ENCODE measurements at regions not wholly inside any gene's neighbourhood (a gene's known extent, or its start where the extent isn't known, plus 50 kb on each side); places are given as distances from the start of the nearest gene placed in this dataset.

DNA sequence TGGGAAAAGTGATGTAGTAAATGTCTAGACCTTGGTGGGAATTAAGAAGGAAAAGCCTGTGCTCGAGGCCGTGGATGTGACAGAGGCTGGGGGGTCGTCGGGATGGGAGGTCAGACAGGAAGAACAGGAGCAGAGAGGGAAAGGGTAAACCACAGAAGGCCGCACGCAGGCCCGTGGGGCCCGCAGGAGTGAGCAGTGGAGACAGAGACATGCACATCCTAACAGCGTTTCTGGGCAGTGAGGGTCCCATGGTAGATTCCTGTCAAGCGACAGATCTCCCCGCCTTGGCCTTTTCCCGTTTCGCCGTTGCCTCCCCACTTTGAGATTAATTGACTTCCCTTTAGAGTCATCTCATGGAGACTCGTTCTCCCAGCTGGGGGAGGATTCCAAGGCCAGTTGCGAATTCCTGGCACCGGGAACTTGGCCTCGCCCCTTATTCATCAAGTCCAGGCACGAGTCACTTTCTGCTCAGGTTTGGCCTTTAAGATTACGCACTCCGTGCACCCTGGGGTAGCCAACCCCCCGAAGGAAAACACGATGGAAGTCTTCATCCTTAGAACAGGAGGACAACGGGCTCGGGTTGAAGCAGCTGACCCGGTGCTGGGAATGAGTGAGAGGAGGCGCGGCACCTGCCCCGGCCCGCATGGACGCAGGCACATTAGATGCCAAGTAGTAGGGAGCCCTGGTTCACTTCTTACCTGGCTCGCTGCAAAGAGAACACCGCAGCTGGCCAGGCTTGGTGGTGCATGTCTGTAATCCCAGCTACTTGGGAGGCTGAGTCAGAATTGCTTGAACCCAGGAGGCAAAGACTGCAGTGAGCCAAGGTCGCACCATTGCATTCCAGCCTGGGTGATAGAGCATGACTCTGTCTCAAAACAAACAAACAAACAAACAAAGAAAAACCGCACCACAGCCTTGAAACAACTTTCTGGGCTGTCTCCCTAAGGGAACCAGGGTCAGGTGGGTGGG lies 315.2 kb upstream of the SHH start:
- DNase-seq (no peak), ATAC-seq (no peak)

DNA sequence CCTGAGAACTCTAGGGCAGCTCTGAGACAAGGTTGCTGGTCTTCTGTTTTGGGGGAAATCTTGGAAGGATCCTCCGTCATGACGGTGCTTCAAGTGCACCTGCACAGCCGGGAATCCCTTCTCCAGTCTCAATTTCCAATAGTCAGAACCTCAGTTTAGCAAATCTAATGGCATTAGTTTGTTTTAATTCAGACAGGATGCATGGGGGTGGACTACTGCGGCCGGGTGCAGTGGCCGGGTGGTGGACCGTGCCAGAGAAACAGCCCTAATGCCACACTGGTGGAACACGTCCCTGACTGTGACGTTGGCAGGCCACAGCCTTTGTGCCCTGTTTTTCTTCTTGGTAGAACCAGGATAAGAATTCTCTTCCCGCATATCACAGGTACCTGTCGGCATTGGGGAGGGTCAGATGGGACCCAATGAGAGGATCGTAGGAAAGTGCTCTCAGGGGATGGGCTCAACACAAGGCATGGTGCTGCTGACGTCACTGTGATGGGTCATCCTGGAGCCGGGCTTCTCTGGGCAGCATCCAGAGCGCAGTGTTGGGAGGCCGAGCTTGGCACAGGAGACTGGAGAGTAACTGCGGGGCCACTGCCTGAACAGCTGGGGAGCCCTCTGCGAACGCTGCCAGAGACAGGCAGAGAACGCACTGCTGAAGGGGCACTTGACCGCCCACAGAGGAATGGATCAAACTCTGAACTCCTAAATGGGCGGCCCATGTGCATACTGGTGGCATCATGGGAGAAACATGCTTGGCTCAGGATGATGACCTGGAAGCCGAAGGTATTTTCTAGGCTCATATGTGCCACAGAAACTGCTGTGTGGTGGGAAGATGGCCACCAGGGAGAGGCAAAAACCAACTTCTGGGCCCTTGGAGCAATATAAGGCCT lies 313.8 kb upstream of the SHH start:
- no peak for DNase-seq
- no peak for ATAC-seq

DNA sequence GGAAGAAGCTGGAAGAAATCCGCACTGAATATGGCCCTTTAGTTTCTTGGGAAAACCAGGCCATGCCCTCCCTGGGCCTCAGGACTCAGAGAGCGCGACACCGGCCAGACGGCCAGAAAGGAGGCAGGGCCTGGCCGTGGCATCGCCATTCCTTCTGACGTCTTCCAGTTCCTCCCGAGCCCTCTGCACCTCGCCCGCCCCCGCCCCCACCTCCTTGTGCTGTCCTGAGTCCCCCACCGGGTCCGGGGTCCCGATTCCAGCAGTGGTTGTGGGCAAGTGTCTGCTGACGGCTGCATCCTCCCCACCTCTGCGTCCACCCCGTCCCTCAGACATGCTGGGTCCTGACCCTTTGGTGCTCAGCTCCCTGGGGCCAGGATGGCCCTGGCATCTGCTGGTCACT lies 312.1 kb upstream of the SHH start:
- ATAC-seq (no peak), DNase-seq (no peak)

DNA sequence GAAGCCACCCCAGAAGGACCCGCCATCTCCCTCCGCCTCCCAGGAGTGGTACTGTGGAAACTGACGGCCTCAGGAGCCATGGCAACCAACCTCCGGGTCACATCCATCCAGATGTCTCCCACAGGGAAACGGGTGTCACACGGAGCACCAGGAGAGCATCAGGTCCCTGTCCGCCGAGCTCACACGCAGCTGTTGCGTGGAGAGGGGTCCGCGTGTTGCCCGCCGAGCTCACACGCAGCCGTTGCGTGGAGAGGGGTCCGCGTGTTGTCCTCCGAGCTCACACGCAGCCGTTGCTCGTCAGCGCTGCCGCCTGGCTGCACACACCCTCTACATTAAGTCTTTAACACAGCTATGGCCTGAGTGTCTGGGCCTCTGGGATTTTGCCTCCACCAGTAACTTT lies 311.1 kb upstream of the SHH start:
- no peak for DNase-seq
- ATAC-seq = no peak

DNA sequence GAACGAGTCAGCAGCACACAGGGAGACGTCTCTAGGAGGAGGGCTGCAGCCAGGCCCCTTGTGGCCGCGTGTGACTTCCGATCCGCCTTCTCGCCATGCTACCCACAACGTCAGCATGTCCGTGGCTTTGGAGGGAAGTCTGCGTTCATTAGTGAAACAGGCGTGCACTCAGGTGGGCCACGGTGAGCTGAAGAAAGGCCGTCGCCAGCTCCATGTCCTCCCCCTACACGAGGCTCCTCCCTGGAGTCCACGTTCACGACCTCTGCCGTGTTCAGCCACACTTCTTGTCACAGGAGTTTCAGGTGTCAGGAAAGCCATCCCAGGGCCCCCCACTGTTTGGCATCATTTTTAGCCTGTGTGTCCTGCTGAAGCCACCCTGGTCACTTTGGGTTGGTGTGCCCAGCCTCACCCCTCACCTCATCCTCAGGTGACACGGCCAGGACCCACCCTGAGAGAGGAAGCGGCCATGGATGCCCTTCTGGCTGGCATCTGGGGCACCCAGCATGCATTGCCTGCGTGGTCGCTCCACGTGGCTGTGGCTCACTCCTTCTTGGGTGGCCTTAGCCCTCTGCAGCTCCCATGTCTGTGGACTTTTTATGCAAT lies 310.6 kb upstream of the SHH start:
- no peak for ATAC-seq
- no peak for DNase-seq

DNA sequence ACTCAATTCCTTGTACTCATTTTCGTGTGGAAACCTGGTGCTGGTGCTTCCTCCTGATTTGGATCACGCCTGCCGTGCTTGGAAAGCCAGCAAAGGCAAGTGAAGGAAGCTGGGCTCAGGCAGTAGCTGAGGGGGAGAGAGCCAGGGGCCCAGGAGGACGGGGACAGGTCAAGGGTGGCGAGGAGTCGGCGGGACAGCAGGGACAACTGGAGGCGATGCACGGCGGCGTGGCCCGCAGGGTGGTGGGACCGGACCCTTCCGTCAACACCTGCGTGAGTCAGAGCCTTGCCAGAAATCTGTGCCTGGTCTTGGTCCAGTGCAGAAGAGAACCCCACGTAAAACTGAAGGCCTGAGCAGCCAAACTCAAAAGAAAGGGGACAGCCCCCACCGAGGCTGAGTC lies 309.7 kb upstream of the SHH start:
- ATAC-seq = no peak
- no peak for DNase-seq

DNA sequence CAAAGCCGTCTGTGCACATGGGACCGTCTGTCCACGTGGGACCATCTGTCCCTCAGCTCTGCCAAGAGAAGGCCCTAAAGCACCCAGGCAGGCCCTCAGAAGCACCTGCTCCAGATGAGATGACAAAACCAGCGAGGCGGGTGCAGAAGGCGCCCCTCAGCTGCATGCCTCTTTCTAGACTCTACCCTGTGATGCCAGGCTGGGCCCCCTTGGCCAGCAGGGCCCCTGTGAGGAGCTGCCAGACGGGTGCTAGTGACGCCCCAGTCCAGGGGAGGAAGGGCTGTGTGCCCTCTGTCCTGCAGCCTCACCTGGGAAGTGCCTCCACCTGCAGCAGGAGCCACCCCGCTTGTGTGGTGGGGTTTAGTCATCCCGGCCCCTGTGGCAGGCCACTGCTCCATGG lies 309.2 kb upstream of the SHH start:
- DNase-seq (no peak), ATAC-seq (no peak)

DNA sequence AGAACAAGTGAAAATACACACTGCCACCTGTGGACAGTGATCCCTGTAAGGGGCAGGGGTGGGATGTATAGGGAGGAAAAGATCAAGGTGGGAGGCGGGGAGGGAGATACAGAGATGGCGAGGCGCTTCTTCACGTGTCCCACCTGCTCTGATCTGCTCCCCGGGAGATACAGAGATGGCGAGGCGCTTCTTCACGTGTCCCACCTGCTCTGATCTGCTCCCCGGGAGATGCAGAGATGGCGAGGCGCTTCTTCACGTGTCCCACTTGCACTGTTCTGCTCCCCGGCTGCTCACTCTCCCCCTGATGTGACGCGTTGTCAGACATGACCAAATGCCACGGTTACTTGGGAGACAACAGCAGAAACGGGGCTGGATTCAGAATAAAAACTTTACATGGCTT lies 308.3 kb upstream of the SHH start:
- no peak for DNase-seq
- ATAC-seq = no peak

DNA sequence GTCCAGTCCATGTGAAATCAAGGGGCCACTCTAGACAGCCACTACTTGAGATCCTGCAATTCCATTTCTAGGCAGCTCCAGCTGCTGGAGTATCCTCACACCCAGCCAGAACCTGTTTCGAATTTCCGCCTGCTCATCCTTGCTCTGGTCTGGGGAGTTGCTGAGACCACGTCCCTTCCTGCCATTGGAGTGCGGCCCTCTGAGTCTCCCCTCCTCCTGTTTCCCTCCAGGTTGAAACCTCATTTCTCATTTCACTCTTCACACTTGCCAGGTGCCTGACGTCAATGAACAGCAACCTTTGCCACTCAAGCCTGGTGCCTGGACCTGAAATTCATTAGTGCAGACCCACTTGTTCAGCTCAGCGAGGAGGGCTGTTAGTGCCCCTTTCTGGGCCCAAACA lies 307.5 kb upstream of the SHH start:
- no peak for ATAC-seq

DNA sequence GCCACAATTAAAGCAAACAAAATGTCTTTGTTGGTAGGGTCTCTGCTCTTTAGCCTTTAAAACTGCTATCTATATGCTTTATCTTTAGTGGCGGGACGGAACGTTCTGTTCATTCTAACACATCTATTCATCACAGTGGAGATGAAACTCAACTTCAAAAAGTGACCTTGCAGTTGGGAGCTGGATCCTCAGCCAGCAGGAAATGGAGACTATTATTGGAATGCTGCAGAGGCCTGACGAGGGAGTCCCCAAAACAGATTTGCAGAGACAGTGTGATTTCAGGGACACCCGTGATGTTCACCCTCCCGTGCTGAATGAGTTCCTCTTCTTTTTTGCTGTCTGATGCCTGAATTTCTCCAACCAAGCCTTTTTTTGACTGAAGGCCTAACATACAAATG lies 306.0 kb upstream of the SHH start:
- no peak for ATAC-seq
- no peak for DNase-seq

More for the DNA sequence above, 307.5 kb upstream of the SHH start:
- DNase-seq = no peak

DNA sequence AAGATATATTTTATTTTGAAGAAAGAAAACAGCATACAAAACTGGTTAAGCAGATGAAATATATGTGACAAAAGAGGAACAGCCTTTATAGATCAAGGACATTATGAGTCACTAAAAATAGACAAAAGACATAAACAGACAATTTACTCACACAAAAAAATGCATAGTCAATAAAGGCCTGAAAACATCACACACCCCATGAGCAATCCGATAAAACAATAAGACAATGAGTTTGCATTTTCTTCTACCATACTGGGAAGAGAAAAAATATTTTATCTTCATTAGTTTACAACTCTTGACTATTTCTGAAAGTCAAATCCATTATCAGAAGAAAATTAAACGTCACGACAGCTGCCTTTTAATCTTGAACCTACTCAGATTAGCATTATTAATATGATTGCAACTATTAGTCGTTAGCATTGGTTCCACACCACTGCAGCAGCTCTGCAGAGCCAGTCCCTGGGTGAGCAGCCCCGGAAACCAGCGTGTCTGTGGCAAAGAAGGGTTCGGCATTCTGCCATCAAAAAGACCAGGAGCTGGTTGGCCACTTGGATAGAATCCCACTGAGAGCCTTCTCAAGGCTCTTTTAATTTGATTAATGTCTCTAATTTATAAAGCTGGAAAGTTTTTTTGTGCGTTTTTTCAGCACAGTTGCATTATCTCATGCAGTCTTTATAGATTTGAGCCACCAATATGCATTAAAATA lies 305.4 kb upstream of the SHH start:
- ATAC-seq = no peak
- DNase-seq = no peak

DNA sequence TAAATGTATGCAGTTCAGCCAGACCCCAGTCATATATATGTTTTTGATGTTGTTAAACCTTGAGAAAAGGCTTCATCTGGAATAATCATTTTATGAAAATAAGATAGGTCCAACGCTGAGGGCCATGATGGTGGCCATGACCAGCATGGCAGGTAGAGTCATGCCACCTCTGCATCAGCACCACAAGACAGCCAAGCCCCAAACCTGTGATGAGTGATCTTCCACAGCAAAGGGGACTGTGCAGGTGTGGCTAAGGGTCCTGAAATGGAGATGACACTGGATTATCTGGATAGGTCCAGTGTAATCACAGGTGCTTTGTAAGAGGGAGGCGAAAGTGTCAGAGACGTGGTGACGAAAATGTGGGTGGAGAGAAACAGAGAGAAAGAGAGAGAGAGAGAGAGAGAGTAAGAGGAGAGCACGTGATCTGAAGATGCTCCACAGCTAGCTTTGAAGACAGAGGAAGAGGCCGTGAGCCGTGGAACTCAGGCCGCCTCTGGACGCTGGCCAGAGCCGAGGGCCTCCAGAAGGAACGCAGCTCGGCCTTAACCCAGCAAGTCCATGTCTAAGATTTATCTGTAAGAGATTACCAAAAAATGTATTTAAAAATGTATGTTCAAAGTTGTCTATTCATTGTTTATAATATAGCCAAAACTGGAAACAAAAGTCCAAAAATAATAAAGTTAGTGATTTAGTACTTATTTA lies 304.4 kb upstream of the SHH start:
- DNase-seq (no peak), ATAC-seq (no peak)

DNA sequence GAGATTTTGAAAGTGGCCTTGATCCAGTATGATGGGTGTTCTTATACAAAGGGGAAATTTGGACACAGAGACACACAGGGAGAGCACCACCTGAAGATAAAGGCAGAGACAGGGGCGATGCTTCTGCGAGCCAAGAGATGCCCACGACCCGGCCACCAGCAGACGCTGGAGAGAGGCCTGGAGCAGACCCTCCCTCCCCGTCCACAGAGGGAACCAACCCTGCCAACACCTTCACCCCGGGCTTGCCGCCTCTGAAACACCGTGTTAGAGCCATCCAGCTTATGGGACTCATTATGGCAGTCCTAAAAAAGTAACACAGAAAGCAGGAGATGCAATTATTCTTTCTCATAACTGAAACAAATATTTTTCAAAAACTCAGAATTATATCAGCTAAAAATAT lies 303.3 kb upstream of the SHH start:
- DNase-seq (no peak), ATAC-seq (no peak)

DNA sequence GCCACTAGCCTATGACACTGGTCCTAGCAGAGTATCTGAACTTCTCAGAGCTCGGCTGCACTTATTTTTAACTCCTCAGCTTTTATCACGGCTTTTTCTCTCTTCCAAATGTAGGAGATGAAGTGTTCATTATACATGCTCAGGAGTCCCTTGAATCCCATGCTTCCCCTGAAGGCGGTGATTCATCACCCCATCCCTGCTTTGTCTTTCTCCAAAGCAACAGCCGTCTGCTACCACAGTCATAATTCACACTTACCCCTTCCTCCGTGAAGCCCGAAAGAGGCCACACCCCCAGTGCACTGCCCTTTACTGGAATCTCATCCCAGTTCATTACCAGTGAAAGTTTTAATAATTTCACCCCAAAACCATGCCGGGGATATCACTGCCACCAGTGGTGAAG lies 301.5 kb upstream of the SHH start:
- ATAC-seq (no peak), DNase-seq (no peak)

DNA sequence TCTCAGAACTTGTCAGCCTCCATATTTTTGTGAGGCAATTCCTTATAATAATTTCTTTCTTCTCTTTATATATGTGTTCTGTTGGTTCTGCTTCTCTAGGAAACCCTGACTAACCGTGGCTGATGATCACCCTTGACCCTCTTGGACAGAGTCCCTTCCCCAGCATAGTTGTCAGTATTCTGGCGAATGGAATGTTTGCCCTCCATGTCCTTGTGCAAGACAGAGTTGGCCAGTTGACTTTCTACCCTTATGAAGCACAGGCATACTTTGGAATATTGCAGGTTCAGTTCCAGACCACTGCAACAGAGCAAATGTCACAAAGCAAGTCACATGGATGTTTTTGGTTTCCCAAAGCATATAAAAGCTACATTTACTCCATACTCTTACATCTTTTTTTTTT lies 297.7 kb upstream of the SHH start:
- ATAC-seq (no peak), DNase-seq (no peak)

DNA sequence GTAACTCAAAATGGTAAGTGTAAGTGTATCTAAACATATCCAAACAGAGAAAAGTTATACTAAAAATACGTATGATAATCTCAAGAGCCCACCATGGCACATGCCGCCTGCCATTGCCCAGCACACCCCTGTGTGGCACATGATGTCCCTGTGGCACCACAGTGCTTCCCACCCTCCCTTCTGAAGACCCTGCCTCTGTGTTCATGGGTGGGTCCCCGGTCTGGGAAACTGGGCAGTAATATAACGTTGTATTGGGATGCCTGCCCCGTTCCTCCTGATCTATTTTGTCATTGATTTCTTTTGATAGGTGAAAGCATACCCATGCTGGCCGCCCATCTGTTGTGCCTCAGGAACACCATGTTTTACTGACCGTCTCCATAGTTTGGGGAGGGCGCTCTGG lies 296.8 kb upstream of the SHH start:
- DNase-seq (no peak), ATAC-seq (no peak)

DNA sequence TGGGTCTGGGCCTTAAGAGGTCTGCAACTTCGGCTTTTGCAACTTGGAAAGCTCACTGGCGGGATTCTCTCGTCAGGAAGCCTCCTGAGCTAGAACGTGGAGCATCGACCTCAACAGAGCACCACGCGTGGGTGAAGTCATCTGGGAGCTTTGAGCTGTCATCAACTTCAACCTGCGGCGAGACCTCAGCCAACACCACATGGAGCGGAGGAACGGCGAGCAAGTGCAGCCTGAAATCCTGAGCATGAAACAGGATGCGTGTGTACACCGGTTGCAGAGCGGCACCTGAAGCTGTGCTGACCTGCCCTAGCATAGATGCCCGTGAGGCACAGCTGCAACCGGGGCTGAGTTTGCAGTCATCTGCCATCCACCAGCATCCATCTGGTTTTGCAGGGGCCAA lies 295.7 kb upstream of the SHH start:
- ATAC-seq (no peak), DNase-seq (no peak)

DNA sequence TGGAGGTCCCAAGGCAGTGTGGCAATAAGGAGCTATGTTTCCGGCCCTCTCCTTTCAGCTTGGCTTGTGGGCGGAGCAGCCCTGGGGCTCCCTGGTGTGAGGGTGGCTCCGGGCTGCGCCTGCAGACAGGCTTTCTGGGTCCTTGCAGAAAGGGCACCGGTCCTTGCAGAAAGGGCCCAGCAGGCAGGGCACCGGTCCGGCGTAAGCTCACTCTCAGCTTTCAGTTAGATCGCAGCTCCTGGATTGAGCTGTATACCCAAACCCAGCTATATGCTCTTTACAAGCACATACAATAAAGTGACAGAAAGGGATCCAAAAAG lies 293.8 kb upstream of the SHH start:
- no peak for ATAC-seq
- DNase-seq = no peak

DNA sequence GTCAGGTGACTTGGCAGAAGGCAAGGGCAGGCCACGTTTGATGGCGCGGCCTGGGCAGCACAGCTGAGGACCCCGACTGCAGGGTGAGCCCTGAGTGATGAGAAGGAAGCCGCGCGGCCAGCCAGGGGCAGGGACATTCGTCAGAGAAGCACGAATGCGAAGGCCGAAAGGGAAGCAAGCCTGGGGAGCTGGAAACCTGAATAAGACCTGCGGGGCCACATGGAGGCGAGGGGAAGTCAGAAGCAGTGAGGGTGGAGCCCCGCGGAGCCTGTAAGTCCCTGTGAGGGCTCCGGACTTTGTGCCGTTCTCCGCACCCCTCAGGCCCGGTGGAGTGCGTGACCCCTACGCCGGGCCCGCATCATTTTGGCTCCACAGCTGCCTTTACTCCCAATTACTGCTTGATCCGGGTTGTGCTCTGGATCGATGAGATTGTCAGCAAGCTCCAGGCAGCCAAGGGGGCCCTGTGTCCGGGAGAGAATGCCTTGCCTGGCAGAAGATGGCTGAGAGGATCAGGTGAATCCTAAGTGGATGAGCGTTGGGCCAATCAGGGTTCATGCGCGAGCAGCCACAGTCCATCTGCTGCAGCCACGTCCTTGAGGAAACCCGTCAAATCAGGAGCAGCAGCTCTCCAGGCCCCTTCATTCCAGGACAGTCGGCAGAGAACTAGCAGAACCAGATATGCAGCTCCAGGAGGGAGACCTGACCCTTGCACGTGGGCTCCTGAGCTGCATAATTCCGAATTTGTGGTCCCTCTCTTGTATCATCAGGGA lies 293.3 kb upstream of the SHH start:
- DNase-seq (no peak), ATAC-seq (no peak)

DNA sequence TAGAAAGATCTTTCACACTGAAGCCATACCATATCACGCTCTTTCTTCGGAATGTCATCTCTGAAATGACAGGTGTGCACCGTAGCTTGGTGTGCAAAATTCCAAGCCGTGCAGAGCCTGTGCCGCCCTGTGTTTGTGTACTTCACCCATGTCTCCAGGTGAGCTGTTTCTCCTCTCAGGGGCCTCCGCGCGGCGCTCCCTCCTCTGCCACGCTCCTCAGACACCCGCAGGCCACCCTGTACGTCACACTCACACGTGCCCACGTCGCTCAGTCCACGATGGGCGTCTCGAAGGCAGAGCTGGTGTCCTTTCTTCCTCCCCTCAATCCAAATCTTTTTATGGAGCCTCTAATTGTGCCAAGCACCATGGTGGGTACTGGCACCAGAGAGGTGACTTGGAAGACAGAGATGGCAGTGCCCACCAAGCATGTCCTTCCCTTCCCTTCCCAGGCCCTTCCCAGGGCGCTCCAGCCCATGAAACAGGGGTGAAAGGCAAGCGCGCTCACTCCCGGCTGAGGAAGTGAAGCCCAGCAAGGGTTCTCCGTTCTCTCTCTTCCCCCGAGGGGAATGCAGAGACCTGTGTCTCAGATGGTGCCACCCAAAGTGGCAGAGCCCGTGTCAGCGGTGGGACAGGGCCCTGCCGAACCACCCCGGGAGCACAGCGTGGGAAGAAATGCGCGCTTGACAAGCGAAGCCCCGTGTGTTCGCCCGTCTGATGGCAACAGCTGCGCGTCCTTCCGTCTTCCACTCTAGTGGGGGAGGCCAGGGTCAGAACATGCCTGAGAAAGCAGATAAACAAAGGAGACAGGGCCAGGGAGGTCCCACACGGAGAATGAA lies 292.5 kb upstream of the SHH start:
- no peak for ATAC-seq
- DNase-seq = no peak

All from stimulated activated naive CD8-positive, alpha-beta T cell treated with anti-CD3 and anti-CD28 coated beads, Interleukin-15, Interleukin-2, amounts not matched to agents 100 U/mL and 50 U/mL, for 24 hours (primary cell).